ENCODE measurements at regions not wholly inside any gene's neighbourhood (a gene's known extent, or its start where the extent isn't known, plus 50 kb on each side); places are given as distances from the start of the nearest gene placed in this dataset.

DNA sequence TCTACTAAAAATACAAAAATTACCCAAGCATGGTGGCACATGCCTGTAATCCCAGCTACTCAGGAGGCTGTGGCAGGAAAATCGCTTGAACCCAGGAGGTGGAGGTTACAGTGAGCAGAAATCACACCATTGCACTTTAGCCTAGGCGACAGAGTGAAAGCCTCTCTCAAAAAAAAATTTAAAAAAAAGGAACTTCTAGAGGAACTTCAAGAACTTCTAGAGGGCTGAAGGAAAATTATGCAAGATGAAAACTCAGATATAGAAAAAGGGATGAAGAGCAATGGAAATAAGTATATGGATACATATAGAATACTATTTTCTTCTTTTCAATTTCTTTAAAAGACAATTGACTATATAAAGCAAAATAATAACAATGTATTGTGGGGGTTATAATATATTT lies 51.2 kb upstream of the PRR5 start:
- H3K9me3 Mint-ChIP-seq (ENCODE audit: unreplicated experiment): no peaks in the 10 kb centered on the region
- Histone ChIP-seq H3K4me3 (ENCODE audit: insufficient read depth, low read depth, low read length) (no peak overlapping the region), H3K4me1 (ENCODE audit: insufficient read depth, low read length) (no peaks in the 10 kb centered on the region), H4K20me1 (ENCODE audit: insufficient read depth, low read length) (no peaks in the 10 kb centered on the region), H3K79me2 (ENCODE audit: insufficient read depth, low read length) (no peaks in the 10 kb centered on the region), H3K9ac (ENCODE audit: low read length) (no peak overlapping the region), H2AFZ (ENCODE audit: low read depth, low read length) (no peak overlapping the region), H3K4me2 (ENCODE audit: low read length) (no peak overlapping the region), H3K9me3 (ENCODE audit: insufficient read depth, low read depth, low read length) (no peaks in the 10 kb centered on the region), H3K36me3 (ENCODE audit: insufficient read depth, low read length) (no peaks in the 10 kb centered on the region), H3K27me3 (ENCODE audit: insufficient read depth, low read length) (peaks cover 7% of the 10 kb centered on the region), H3K27ac (ENCODE audit: low read depth, low read length) (no peak overlapping the region)
- H3K27me3 Mint-ChIP-seq (ENCODE audit: low read depth, unreplicated experiment): peaks cover 2% of the 10 kb centered on the region
- H3K36me3 Mint-ChIP-seq (ENCODE audit: low read depth, unreplicated experiment): no peaks in the 10 kb centered on the region
- no peak for TF ChIP-seq EZH2 (IDR thresholded peaks at IDR 0.05; ENCODE audit: insufficient read depth, low read length)
- TF ChIP-seq, protein P1, sequence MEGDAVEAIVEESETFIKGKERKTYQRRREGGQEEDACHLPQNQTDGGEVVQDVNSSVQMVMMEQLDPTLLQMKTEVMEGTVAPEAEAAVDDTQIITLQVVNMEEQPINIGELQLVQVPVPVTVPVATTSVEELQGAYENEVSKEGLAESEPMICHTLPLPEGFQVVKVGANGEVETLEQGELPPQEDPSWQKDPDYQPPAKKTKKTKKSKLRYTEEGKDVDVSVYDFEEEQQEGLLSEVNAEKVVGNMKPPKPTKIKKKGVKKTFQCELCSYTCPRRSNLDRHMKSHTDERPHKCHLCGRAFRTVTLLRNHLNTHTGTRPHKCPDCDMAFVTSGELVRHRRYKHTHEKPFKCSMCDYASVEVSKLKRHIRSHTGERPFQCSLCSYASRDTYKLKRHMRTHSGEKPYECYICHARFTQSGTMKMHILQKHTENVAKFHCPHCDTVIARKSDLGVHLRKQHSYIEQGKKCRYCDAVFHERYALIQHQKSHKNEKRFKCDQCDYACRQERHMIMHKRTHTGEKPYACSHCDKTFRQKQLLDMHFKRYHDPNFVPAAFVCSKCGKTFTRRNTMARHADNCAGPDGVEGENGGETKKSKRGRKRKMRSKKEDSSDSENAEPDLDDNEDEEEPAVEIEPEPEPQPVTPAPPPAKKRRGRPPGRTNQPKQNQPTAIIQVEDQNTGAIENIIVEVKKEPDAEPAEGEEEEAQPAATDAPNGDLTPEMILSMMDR (IDR thresholded peaks at IDR 0.05; ENCODE audit: insufficient read depth, low read depth, low read length): no peak
- FAIRE-seq (no peak), DNase-seq (ENCODE audit: low read depth) (no peak)
- H3K4me1 Mint-ChIP-seq (ENCODE audit: low read depth, unreplicated experiment): peaks cover 7% of the 10 kb centered on the region
- H3K27ac Mint-ChIP-seq (ENCODE audit: unreplicated experiment): no peak overlapping the region
- H3K4me3 Mint-ChIP-seq (ENCODE audit: unreplicated experiment): no peak overlapping the region

DNA sequence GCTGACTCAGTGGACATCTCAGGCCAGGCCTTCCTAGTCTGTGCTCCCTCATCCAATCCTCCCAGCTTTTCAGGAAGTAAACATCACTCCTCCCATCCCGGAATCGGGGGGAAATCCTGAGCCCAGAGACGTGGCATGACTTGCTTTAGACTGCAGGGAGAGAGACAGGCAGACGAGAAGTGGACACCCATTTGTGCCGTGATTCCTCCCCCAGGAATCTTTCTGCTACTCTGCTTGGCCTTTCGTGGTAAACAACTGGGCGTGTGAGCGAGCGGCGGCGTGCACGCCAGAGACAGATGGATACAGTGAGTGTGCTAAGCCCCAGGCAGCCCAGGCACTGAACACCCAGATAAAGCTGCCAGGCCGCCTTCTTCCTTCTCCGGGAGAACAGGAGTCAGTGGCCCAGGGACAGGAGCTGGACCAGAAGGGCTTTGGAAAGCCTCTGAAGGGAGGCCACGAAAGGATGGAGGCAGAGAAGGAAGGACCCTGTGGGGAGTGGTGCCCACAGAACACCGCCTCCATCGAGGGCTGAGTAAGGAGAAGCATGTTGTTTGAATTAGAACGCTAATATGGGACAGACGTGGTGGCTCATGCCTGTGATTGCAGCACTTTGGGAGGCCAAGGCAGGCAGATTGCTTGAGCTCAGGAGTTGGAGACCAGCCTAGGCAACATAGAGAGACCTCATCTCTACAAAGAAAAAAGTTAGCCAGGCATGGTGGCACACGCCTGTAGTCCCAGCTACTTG lies 53.0 kb upstream of the PRR5 start:
- Histone ChIP-seq H4K20me1 (ENCODE audit: insufficient read depth, low read length) (no peaks in the 10 kb centered on the region), H2AFZ (ENCODE audit: low read depth, low read length) (peak overlapping the region; percentile 10), H3K27me3 (ENCODE audit: insufficient read depth, low read length) (peaks cover 14% of the 10 kb centered on the region), H3K27ac (ENCODE audit: low read depth, low read length) (peak overlapping the region; percentile 26), H3K4me1 (ENCODE audit: insufficient read depth, low read length) (no peaks in the 10 kb centered on the region), H3K79me2 (ENCODE audit: insufficient read depth, low read length) (no peaks in the 10 kb centered on the region), H3K36me3 (ENCODE audit: insufficient read depth, low read length) (no peaks in the 10 kb centered on the region), H3K9me3 (ENCODE audit: insufficient read depth, low read depth, low read length) (no peaks in the 10 kb centered on the region), H3K4me3 (ENCODE audit: insufficient read depth, low read depth, low read length) (no peak overlapping the region), H3K9ac (ENCODE audit: low read length) (no peak overlapping the region), H3K4me2 (ENCODE audit: low read length) (no peak overlapping the region)
- TF ChIP-seq, protein P1 (IDR thresholded peaks at IDR 0.05; ENCODE audit: insufficient read depth, low read depth, low read length): no peak
- no peak for TF ChIP-seq EZH2 (IDR thresholded peaks at IDR 0.05; ENCODE audit: insufficient read depth, low read length)
- FAIRE-seq (peak; percentile 45), DNase-seq (ENCODE audit: low read depth) (peak; percentile 69)
- Mint-ChIP-seq H3K27ac (ENCODE audit: unreplicated experiment) (no peak overlapping the region), H3K27me3 (ENCODE audit: low read depth, unreplicated experiment) (peaks cover 5% of the 10 kb centered on the region), H3K4me1 (ENCODE audit: low read depth, unreplicated experiment) (peaks cover 7% of the 10 kb centered on the region), H3K9me3 (ENCODE audit: unreplicated experiment) (peaks cover 2% of the 10 kb centered on the region), H3K36me3 (ENCODE audit: low read depth, unreplicated experiment) (no peaks in the 10 kb centered on the region), H3K4me3 (ENCODE audit: unreplicated experiment) (no peak overlapping the region)

Data from astrocyte (in vitro differentiated cells and primary cell).